NCI-H524 treated with DMSO at 0.1 percent for 48 hours (cell line): ENCODE measurements at regions not wholly inside any gene's neighbourhood (a gene's known extent, or its start where the extent isn't known, plus 50 kb on each side); places are given as distances from the start of the nearest gene placed in this dataset.
A peak's percentile ranks its signal among the peaks of the same experiment; 100 is the strongest.

Source experiments
- DNase-seq: peaks from one replicate; lab custom pipeline; 2025; lab: John Stamatoyannopoulos, UW

- no peak for DNase-seq
Observed at GRCh38 chr10:61188101-61188500, 244.1 kb upstream of the RHOBTB1 start.

GRCh38 chr10:61187601-61188000 is 243.6 kb upstream of the RHOBTB1 start:
- no peak for DNase-seq

GRCh38 chr10:61186408-61186807 is 242.4 kb upstream of the RHOBTB1 start:
- no peak for DNase-seq

- DNase-seq: no peak
Observed at GRCh38 chr10:61184429-61184828, 240.4 kb upstream of the RHOBTB1 start.

GRCh38 chr10:61183967-61184366 is 240.0 kb upstream of the RHOBTB1 start:
- DNase-seq: no peak

GRCh38 chr10:61181832-61182231 is 237.8 kb upstream of the RHOBTB1 start:
- no peak for DNase-seq

GRCh38 chr10:61179771-61180170 is 235.8 kb upstream of the RHOBTB1 start:
- DNase-seq: no peak

- no peak for DNase-seq
Observed at GRCh38 chr10:61176424-61176823, 232.4 kb upstream of the RHOBTB1 start.

- DNase-seq: no peak
Observed at GRCh38 chr10:61175316-61175715, 231.3 kb upstream of the RHOBTB1 start.

GRCh38 chr10:61173450-61173849 is 229.5 kb upstream of the RHOBTB1 start:
- DNase-seq: no peak

GRCh38 chr10:61172182-61172926 is 228.4 kb upstream of the RHOBTB1 start:
- no peak for DNase-seq

GRCh38 chr10:61170594-61170993 is 226.6 kb upstream of the RHOBTB1 start:
- no peak for DNase-seq

- no peak for DNase-seq
Observed at GRCh38 chr10:61169294-61169693, 225.3 kb upstream of the RHOBTB1 start.

GRCh38 chr10:61166489-61166888 is 222.5 kb upstream of the RHOBTB1 start:
- DNase-seq: no peak

GRCh38 chr10:61166065-61166464 is 222.1 kb upstream of the RHOBTB1 start:
- peak; percentile 12 for DNase-seq

- no peak for DNase-seq
Observed at GRCh38 chr10:61164458-61165160, 220.6 kb upstream of the RHOBTB1 start.

GRCh38 chr10:61163403-61163802 is 219.4 kb upstream of the RHOBTB1 start:
- no peak for DNase-seq

- DNase-seq: no peak
Observed at GRCh38 chr10:61160253-61160652, 216.3 kb upstream of the RHOBTB1 start.

GRCh38 chr10:61159253-61159652 is 215.3 kb upstream of the RHOBTB1 start:
- DNase-seq: no peak

- DNase-seq: no peak
Observed at GRCh38 chr10:61157182-61157581, 213.2 kb upstream of the RHOBTB1 start.

- no peak for DNase-seq
Observed at GRCh38 chr10:61153771-61154170, 209.8 kb upstream of the RHOBTB1 start.

GRCh38 chr10:61151059-61151458 is 207.1 kb upstream of the RHOBTB1 start:
- DNase-seq: no peak

GRCh38 chr10:61148451-61148850 is 204.5 kb upstream of the RHOBTB1 start:
- DNase-seq: no peak

GRCh38 chr10:61142987-61143386 is 199.0 kb upstream of the RHOBTB1 start:
- DNase-seq: no peak
